GM12865 (cell line): ENCODE measurements at regions not wholly inside any gene's neighbourhood (a gene's known extent, or its start where the extent isn't known, plus 50 kb on each side); places are given as distances from the start of the nearest gene placed in this dataset.

ENCODE experiments used
- DNase-seq: peaks from one replicate; pipeline ENCODE4 v3.0.0; 2010; ENCODE audit warnings: low read depth
- H3K4me3 ChIP-seq: 2 replicates; pipeline ENCODE4 v1.5.1; 2011; ENCODE audit warnings: mild to moderate bottlenecking, low read depth, low read length, control low read depth
- TF ChIP-seq, protein P1 (sequence below): IDR thresholded peaks from 2 replicates; pipeline ENCODE4 v1.5.1; 2011; ENCODE audit warnings: low read length, control low read depth, low read depth, inconsistent platforms; ENCODE audit not compliant: insufficient read depth; ENCODE audit errors: missing control alignments

DNA sequence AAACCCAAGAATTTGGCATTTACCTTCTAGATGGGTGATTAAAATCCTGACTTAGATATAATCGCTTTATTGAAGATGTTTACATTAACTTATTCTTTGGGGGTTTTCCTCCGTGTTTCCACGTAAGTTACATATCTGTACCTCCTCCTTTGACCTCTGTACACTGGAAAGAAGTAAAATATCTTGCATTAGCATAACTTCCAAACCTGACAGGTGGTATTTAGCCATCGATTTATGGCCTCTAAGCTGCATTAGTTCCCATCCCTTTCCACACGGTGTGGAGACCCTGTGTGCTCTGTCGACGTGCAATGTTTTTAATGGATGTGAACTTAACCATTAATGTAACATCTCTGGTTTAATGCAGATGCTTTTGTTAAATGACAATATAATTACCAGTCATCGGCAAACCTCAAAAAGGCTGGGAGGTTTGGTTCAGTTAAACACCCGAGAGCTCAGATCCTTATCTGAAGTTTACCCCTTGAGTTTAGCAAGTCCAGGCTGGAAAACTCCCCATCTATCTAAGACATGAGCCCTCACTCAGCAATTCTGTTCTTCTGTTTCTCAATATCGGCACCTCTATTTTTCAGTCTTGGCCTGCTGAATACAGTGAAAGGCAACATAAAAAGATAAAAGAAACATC, 295.2 kb downstream of the GATA3 start:
- no peak for DNase-seq

DNA sequence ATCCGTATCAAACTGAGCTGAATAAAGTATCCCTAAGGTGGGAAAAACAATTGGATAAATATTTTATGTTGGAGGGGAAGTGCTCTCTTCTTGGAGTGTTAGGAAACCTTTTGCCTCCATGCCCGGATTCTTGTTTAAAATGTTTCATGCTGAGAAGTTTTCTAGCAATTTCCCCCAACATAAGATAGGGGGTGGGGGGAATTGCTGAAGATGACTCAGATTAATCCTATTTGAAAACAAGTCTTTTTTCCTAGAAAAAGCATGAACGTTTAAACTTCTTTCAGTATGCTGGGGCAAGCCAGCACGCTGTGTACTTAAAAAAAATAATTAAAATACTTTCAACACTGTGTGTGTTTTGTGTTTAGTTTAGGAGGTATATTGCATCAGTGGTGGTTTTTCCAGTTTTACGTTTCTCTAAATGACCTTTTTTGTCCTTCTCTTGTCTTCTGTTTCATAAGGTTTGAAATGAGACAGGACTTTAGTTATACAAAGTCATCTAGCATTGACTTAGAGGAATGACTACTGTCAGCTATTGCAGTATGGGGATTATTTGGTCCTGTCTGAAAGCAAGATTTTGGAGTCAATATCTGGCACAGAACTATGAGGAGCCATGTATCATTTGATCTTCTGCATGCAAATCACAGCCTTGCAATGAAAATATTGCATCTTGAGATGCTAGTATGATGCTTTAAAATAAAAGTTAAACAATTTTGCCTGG, 295.9 kb downstream of the GATA3 start:
- DNase-seq: no peak
- TF ChIP-seq, protein P1, sequence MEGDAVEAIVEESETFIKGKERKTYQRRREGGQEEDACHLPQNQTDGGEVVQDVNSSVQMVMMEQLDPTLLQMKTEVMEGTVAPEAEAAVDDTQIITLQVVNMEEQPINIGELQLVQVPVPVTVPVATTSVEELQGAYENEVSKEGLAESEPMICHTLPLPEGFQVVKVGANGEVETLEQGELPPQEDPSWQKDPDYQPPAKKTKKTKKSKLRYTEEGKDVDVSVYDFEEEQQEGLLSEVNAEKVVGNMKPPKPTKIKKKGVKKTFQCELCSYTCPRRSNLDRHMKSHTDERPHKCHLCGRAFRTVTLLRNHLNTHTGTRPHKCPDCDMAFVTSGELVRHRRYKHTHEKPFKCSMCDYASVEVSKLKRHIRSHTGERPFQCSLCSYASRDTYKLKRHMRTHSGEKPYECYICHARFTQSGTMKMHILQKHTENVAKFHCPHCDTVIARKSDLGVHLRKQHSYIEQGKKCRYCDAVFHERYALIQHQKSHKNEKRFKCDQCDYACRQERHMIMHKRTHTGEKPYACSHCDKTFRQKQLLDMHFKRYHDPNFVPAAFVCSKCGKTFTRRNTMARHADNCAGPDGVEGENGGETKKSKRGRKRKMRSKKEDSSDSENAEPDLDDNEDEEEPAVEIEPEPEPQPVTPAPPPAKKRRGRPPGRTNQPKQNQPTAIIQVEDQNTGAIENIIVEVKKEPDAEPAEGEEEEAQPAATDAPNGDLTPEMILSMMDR: no peak
- H3K4me3 ChIP-seq: no peak overlapping the region

More for the DNA sequence above, 295.2 kb downstream of the GATA3 start:
- H3K4me3 ChIP-seq: no peak overlapping the region
- TF ChIP-seq, protein P1: no peak

DNA sequence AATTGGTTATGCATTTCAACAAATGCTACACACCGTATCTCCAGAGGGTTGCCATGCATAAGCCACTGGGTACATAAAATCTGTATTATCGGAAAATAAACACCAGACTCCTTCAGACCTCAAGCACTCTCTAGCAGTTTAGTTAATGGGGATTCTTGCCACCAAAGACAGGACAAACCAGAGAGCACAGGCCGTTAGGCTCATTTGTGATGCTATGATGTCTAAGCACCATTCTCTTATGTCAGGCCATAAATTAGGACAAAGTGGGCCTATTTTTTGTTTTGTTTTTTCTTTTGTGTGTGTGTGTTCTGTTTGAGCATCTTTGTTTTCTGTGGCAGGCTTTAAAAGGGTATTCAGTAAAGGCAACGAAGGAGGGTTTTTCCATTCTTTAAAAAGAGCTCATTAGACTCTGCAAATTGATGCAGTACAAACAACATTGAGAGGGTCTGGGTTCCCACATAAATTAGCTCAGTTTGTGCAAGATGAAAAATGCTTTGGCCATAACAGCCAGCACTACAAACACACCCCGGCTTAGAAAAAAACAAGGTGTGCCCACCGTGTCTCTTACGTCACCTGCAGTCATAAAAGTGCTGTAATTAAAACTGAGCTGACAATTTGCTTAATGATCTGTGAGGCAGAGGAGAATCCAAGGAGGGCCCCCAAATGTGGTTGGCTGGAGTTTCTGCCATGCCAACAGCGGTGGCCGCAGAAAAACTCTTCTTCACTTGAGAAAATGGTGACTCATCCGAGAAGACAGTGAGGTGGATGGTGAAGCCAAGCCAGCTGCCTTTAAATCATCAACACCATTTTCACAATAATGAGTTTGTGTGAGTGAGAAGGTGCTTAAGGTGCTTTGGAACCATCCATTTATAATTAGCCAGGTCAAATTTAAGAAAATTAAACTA, 297.9 kb downstream of the GATA3 start:
- DNase-seq: no peak
- H3K4me3 ChIP-seq: no peak overlapping the region
- TF ChIP-seq, protein P1: no peak

DNA sequence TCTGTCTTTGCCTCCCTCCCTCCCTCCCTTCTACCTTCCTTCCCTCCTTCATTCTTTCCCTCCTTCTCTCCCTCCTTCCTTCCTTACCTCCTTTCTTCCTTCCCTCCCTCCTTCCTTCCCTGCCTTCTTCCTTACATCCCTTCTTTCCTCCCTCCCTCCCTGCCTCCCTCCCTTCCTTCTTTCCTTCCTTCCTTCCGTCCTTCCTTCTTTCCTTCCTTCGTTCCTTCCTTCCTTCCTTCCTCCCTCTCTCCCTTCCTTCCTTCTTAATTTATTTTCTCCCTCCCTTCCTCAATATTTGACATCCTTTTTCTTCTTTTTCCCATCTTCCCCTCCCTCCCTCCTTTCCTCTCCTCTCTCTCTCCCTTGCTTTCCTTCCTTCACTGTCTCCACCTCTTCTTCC, 301.8 kb downstream of the GATA3 start:
- no peak for DNase-seq
- no peak overlapping the region for H3K4me3 ChIP-seq
- TF ChIP-seq, protein P1: no peak

DNA sequence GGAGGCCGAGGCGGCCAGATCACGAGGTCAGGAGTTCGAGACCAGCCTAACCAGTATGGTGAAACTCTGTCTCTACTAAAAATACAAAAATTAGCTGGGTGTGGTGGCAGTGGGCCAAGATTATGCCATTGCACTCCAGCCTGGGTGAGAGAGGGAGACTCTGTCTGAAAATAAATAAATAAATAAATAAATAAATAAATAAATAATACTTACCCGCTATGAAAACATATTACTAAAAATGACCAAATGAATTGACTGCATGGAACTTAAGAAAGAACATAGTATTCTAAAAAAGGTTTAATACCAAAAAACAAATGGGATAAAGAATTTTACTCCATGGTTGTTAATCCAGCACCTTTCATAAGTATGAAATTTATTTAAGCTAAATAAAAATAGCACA, 305.0 kb downstream of the GATA3 start:
- TF ChIP-seq, protein P1: no peak
- H3K4me3 ChIP-seq: no peak overlapping the region
- DNase-seq: no peak

DNA sequence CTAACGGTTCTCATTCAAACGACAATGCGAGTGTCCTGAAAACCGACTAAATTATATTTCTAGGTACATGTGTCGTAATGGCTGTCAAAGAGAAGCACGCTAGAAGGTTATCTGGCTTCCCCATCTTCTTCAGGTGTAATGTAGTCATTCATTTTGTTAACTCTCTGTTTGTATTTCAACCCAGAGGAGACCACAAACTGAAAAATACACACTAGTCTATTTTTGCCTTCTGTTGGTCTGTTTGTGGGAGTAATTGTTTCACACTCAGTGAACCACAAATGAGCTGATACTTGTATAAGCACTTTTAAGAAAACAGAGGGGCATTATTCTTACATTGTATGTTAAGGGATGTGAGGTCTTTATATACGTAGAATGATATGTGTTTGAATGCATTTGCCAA, 305.9 kb downstream of the GATA3 start:
- DNase-seq: peak; percentile 18

More for the DNA sequence above, 305.9 kb downstream of the GATA3 start:
- TF ChIP-seq, protein P1: no peak
- H3K4me3 ChIP-seq: no peak overlapping the region
